H9 (cell line): ENCODE measurements at regions not wholly inside any gene's neighbourhood (a gene's known extent, or its start where the extent isn't known, plus 50 kb on each side); places are given as distances from the start of the nearest gene placed in this dataset.

Source experiments
- DNase-seq: peaks from one replicate; pipeline ENCODE4 v3.0.0-alpha.2; 2017
- H2AFZ ChIP-seq: one replicate; pipeline ENCODE4 v1.6.1; 2013; ENCODE audit warnings: mild to moderate bottlenecking, low read length, control low read depth, moderate library complexity
- H2AK5ac ChIP-seq: 2 replicates; pipeline ENCODE4 v1.6.1; 2013; ENCODE audit warnings: low read length, control low read depth, mixed read lengths; ENCODE audit not compliant: insufficient read length
- H2BK120ac ChIP-seq: one replicate; pipeline ENCODE4 v1.6.1; 2013; ENCODE audit warnings: low read depth, mild to moderate bottlenecking, low read length, control low read depth, inconsistent platforms; ENCODE audit not compliant: poor library complexity, severe bottlenecking
- H2BK12ac ChIP-seq: 2 replicates; pipeline ENCODE4 v1.6.1; 2013; ENCODE audit warnings: low read length, control low read depth, mixed read lengths, low read depth; ENCODE audit not compliant: insufficient read length
- H2BK15ac ChIP-seq: 2 replicates; pipeline ENCODE4 v1.6.1; 2013; ENCODE audit warnings: low read depth, low read length, control low read depth
- H2BK20ac ChIP-seq: one replicate; pipeline ENCODE4 v1.6.1; 2013; ENCODE audit warnings: low read depth, mild to moderate bottlenecking, low read length, control low read depth, inconsistent platforms; ENCODE audit not compliant: poor library complexity, severe bottlenecking
- H2BK5ac ChIP-seq: 2 replicates; pipeline ENCODE4 v1.6.1; 2013; ENCODE audit warnings: low read length, control low read depth, mixed read lengths; ENCODE audit not compliant: insufficient read length
- H3K14ac ChIP-seq: 2 replicates; pipeline ENCODE4 v1.6.1; 2013; ENCODE audit warnings: low read length, control low read depth; ENCODE audit not compliant: insufficient read depth
- H3K18ac ChIP-seq: 2 replicates; pipeline ENCODE4 v1.6.1; 2013; ENCODE audit warnings: low read depth, mild to moderate bottlenecking, mixed read lengths, low read length, control low read depth; ENCODE audit not compliant: insufficient read length
- H3K23ac ChIP-seq: 2 replicates; pipeline ENCODE4 v1.6.1; 2013; ENCODE audit warnings: low read length, control low read depth, mixed read lengths, low read depth; ENCODE audit not compliant: insufficient read length
- H3K23me2 ChIP-seq: 2 replicates; pipeline ENCODE4 v1.6.1; 2013; ENCODE audit warnings: low read depth, mild to moderate bottlenecking, mixed read lengths, low read length, control low read depth; ENCODE audit not compliant: insufficient read length, poor library complexity, severe bottlenecking
- H3K27ac ChIP-seq: 2 replicates; pipeline ENCODE4 v1.5.1; 2013; ENCODE audit warnings: low read length, control low read depth, mixed read lengths, low read depth; ENCODE audit not compliant: insufficient read length
- H3K27me3 ChIP-seq: 2 replicates; pipeline ENCODE4 v1.6.1; 2013; ENCODE audit warnings: low read length, control low read depth, inconsistent platforms; ENCODE audit not compliant: insufficient read depth
- H3K4ac ChIP-seq: 2 replicates; pipeline ENCODE4 v1.6.1; 2013; ENCODE audit warnings: low read depth, mild to moderate bottlenecking, control low read depth, inconsistent platforms, low read length, moderate library complexity
- H3K4me1 ChIP-seq: 2 replicates; pipeline ENCODE4 v1.6.1; 2013; ENCODE audit warnings: low read length, control low read depth, inconsistent platforms; ENCODE audit not compliant: insufficient read depth
- H3K4me2 ChIP-seq: 2 replicates; pipeline ENCODE4 v1.6.1; 2013; ENCODE audit warnings: low read length, control low read depth, mixed read lengths; ENCODE audit not compliant: insufficient read length, insufficient read depth
- H3K56ac ChIP-seq: 2 replicates; pipeline ENCODE4 v1.6.1; 2013; ENCODE audit warnings: low read depth, mild to moderate bottlenecking, mixed read lengths, low read length, control low read depth; ENCODE audit not compliant: insufficient read length
- H3K79me1 ChIP-seq: 2 replicates; pipeline ENCODE4 v1.6.1; 2013; ENCODE audit warnings: low read depth, mild to moderate bottlenecking, moderate library complexity, low read length, control low read depth, inconsistent platforms; ENCODE audit not compliant: insufficient read depth, poor library complexity, severe bottlenecking
- H3K79me2 ChIP-seq: 2 replicates; pipeline ENCODE4 v1.6.1; 2013; ENCODE audit warnings: low read length, control low read depth, inconsistent platforms; ENCODE audit not compliant: insufficient read depth
- H3K9ac ChIP-seq: 2 replicates; pipeline ENCODE4 v1.6.1; 2013; ENCODE audit warnings: low read length, control low read depth, mixed read lengths; ENCODE audit not compliant: insufficient read length; ENCODE audit errors: extremely low read depth
- H3K9me3 ChIP-seq: one replicate; pipeline ENCODE4 v1.6.1; 2013; ENCODE audit warnings: low read depth, low read length, inconsistent platforms; ENCODE audit not compliant: control insufficient read depth
- H3T11ph ChIP-seq: one replicate; pipeline ENCODE4 v1.6.1; 2013; ENCODE audit warnings: mild to moderate bottlenecking, low read length, control low read depth, inconsistent platforms
- H4K20me1 ChIP-seq: one replicate; pipeline ENCODE4 v1.6.1; 2013; ENCODE audit not compliant: control insufficient read depth, insufficient read length, insufficient read depth
- H4K5ac ChIP-seq: 2 replicates; pipeline ENCODE4 v1.6.1; 2013; ENCODE audit warnings: low read depth, mild to moderate bottlenecking, mixed read lengths, low read length, control low read depth; ENCODE audit not compliant: insufficient read length
- H4K8ac ChIP-seq: replicated peaks from 2 replicates; pipeline ENCODE4 v1.6.1; 2013; ENCODE audit warnings: low read length, control low read depth, mixed read lengths, low read depth; ENCODE audit not compliant: insufficient read length
- H4K91ac ChIP-seq: 2 replicates; pipeline ENCODE4 v1.6.1; 2013; ENCODE audit warnings: low read depth, mild to moderate bottlenecking, moderate library complexity, mixed read lengths, low read length, control low read depth; ENCODE audit not compliant: insufficient read length
- H3K27ac Mint-ChIP-seq, 3 experiments: 2 replicates in 2 of 3; 3 replicates in 1 of 3; pipeline ENCODE4 v1.8.0; 2020 to 2021; ENCODE audit warnings: mixed read lengths in 3 of 3, mild to moderate bottlenecking in 1 of 3, moderate library complexity in 1 of 3
- H3K27me3 Mint-ChIP-seq: 2 replicates; pipeline ENCODE4 v1.8.0; 2021; ENCODE audit warnings: low read depth, mild to moderate bottlenecking, moderate library complexity, mixed read lengths
- H3K36me3 Mint-ChIP-seq, 3 experiments: 2 replicates in 2 of 3; 3 replicates in 1 of 3; pipeline ENCODE4 v1.8.0; 2020 to 2021; ENCODE audit warnings: low read depth in 3 of 3, mixed read lengths in 3 of 3; ENCODE audit not compliant: insufficient read depth in 1 of 3
- H3K4me1 Mint-ChIP-seq, 2 experiments: 2 replicates each; pipeline ENCODE4 v1.8.0; 2020; ENCODE audit warnings: mixed read lengths in 2 of 2
- H3K4me3 Mint-ChIP-seq, 2 experiments: 2 replicates in 1 of 2; 3 replicates in 1 of 2; pipeline ENCODE4 v1.8.0; 2020 to 2021; ENCODE audit warnings: mild to moderate bottlenecking in 2 of 2, mixed read lengths in 2 of 2, moderate library complexity in 1 of 2
- H3K9me3 Mint-ChIP-seq, 2 experiments: 2 replicates in 1 of 2; 3 replicates in 1 of 2; pipeline ENCODE4 v1.8.0; 2020; ENCODE audit warnings: mild to moderate bottlenecking in 2 of 2, mixed read lengths in 2 of 2, moderate library complexity in 1 of 2
- CTCF ChIP-seq: fragments of 200-600 bp; sonication (generic); conservative IDR thresholded peaks from 3 replicates; pipeline ENCODE4 v1.8.0; 2021; ENCODE audit warnings: antibody characterized with exemption, mild to moderate bottlenecking
- WGBS: extraction: QIAGEN DNeasy Blood & Tissue Kit; methylation state at CpG from one replicate; pipeline ENCODE4 v1.1.7; 2013; ENCODE audit warnings: missing lambda C conversion rate, low lambda C conversion rate, mixed read lengths; ENCODE audit not compliant: insufficient read length; ENCODE audit errors: extremely low coverage; 5-methylcytosine and 5-hydroxymethylcytosine counted together

DNA sequence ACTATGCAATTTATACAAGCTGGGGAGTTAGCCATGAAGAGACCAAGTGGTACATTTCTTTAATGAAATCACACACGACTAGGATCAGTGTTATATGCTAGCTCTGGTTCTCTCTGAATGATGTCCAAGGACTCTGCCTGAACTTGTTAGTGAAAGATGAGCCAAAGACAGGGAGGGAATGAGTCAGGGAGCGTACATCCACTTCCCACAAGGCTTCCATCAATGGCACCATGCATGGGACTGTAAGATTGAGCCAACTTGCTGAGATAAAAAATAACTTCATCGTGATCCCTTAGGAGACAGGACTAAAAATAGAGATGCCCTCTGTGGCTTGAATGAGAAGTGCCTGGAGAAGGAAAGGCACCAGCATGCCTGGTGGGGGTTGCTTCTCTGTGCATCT is 629.7 kb downstream of the ACTR3B start:
- Histone ChIP-seq H3K56ac (no peak overlapping the region), H3K4me2 (no peak overlapping the region), H4K5ac (no peak overlapping the region), H3K27me3 (no peaks in the 10 kb centered on the region), H2BK15ac (no peak overlapping the region), H2AK5ac (no peak overlapping the region), H3K9ac (no peak overlapping the region), H4K8ac (no peak overlapping the region), H3K14ac (no peak overlapping the region), H4K20me1 (no peaks in the 10 kb centered on the region), H3K4me1 (no peaks in the 10 kb centered on the region), H3K4ac (no peak overlapping the region), H3K9me3 (peaks cover 50% of the 10 kb centered on the region), H2AFZ (no peak overlapping the region), H3T11ph (no peak overlapping the region), H2BK12ac (no peak overlapping the region), H2BK120ac (no peak overlapping the region), H3K23me2 (no peaks in the 10 kb centered on the region), H3K79me1 (no peaks in the 10 kb centered on the region), H2BK20ac (no peak overlapping the region), H3K27ac (no peak overlapping the region), H3K23ac (no peak overlapping the region), H2BK5ac (no peak overlapping the region), H3K79me2 (no peaks in the 10 kb centered on the region), H3K18ac (no peak overlapping the region), H4K91ac (no peak overlapping the region)
- no peak for TF ChIP-seq CTCF
- Mint-ChIP-seq H3K4me1 (no peaks in the 10 kb centered on the region), H3K4me3 (no peak overlapping the region), H3K27me3 (peaks cover 1% of the 10 kb centered on the region), H3K36me3 (peaks cover 7 to 57% (median 17%) of the 10 kb centered on the region in 3 experiments), H3K9me3 (peaks cover 92 to 94% of the 10 kb centered on the region in 2 experiments), H3K27ac (no peak overlapping the region)
- WGBS = no CpG with 5 or more reads among the region's 3 CpGs
- no peak for DNase-seq
